H1 (cell line): ENCODE measurements at regions not wholly inside any gene's neighbourhood (a gene's known extent, or its start where the extent isn't known, plus 50 kb on each side); places are given as distances from the start of the nearest gene placed in this dataset.

Experiments
- CTCF ChIA-PET: fragments of 300-600 bp; sonication (Branson Sonifier 250); formaldehyde crosslinking; loops from one replicate; lab custom pipeline; 2021; ENCODE audit not compliant: partially characterized antibody; lab: Charles Lee
- POLR2A ChIA-PET: fragments of 300-600 bp; sonication (Branson Sonifier 250); formaldehyde crosslinking; loops from one replicate; lab custom pipeline; 2021; ENCODE audit warnings: inconsistent platforms; ENCODE audit not compliant: partially characterized antibody; lab: Charles Lee
- DNase-seq, 2 experiments: peaks; one replicate each; pipeline versions ENCODE4 v3.0.0 to v3.0.0-alpha.2; 2010 to 2022; ENCODE audit warnings: low spot score in 2 of 2, low read depth in 1 of 2, mixed read lengths in 1 of 2
- FAIRE-seq: peaks from 2 replicates; lab custom pipeline; 2011; peaks lifted over from hg19 to GRCh38; lab: Jason Lieb, UNC
- H2AFZ ChIP-seq: 2 replicates; pipeline ENCODE4 v1.8.1; 2012; ENCODE audit warnings: low read length, inconsistent platforms
- H2AK5ac ChIP-seq: 2 replicates; pipeline ENCODE4 v1.6.1; 2013; ENCODE audit warnings: low read depth, low read length
- H2BK120ac ChIP-seq: replicated peaks from 2 replicates; pipeline ENCODE3; 2013; ENCODE audit warnings: low read depth, low read length, inconsistent platforms
- H2BK12ac ChIP-seq: 2 replicates; pipeline ENCODE4 v1.6.1; 2013; ENCODE audit warnings: low read depth, low read length
- H2BK15ac ChIP-seq: 2 replicates; pipeline ENCODE4 v1.6.1; 2013; ENCODE audit warnings: low read length
- H2BK20ac ChIP-seq: 2 replicates; pipeline ENCODE4 v1.6.1; 2013; ENCODE audit warnings: low read length
- H2BK5ac ChIP-seq: 2 replicates; pipeline ENCODE4 v1.6.1; 2013; ENCODE audit warnings: low read depth, low read length
- H3K14ac ChIP-seq: 2 replicates; pipeline ENCODE4 v1.6.1; 2013; ENCODE audit warnings: inconsistent platforms; ENCODE audit not compliant: insufficient read length
- H3K18ac ChIP-seq: 2 replicates; pipeline ENCODE4 v1.6.1; 2013; ENCODE audit warnings: low read length; ENCODE audit errors: extremely low read depth
- H3K23ac ChIP-seq: 2 replicates; pipeline ENCODE4 v1.6.1; 2013; ENCODE audit warnings: inconsistent platforms; ENCODE audit not compliant: insufficient read length
- H3K23me2 ChIP-seq: 2 replicates; pipeline ENCODE4 v1.6.1; 2013; ENCODE audit warnings: low read depth, low read length
- H3K27ac ChIP-seq: 2 replicates; pipeline ENCODE4 v1.6.1; 2011; ENCODE audit warnings: low read depth, low read length, inconsistent platforms
- H3K27me3 ChIP-seq, 4 experiments: replicated peaks in 1 of 4; 1 replicate in 1 of 4; 2 replicates in 3 of 4; pipeline versions ENCODE4 v1.6.1 to v1.8.1; 2011 to 2013; ENCODE audit warnings: low read length in 3 of 4, mild to moderate bottlenecking in 3 of 4, inconsistent platforms in 2 of 4, mixed read lengths in 2 of 4, moderate library complexity in 1 of 4; ENCODE audit not compliant: control insufficient read depth in 3 of 4, insufficient read depth in 3 of 4; ENCODE audit errors: extremely low read depth in 1 of 4
- H3K36me3 ChIP-seq, 4 experiments: 2 replicates each; pipeline versions ENCODE4 v1.6.1 to v1.8.1; 2011 to 2013; ENCODE audit warnings: mild to moderate bottlenecking in 4 of 4, low read length in 3 of 4, moderate library complexity in 2 of 4, control low read depth in 1 of 4, inconsistent platforms in 1 of 4; ENCODE audit not compliant: insufficient read depth in 4 of 4, control insufficient read depth in 2 of 4
- H3K4ac ChIP-seq: replicated peaks from 2 replicates; pipeline ENCODE3; 2013; ENCODE audit warnings: low read length, low read depth, mixed read lengths, inconsistent platforms; ENCODE audit not compliant: insufficient read length
- H3K4me1 ChIP-seq, 4 experiments: replicated peaks in 1 of 4; 1 replicate in 1 of 4; 2 replicates in 3 of 4; pipeline versions ENCODE4 v1.6.1 to v1.8.1; 2011 to 2013; ENCODE audit warnings: low read length in 3 of 4, inconsistent platforms in 2 of 4, mixed read lengths in 1 of 4; ENCODE audit not compliant: insufficient read depth in 4 of 4, control insufficient read depth in 3 of 4
- H3K4me2 ChIP-seq, 2 experiments: 2 replicates each; pipeline versions ENCODE4 v1.6.1 to v1.8.1; 2011 to 2013; ENCODE audit warnings: low read depth in 2 of 2, low read length in 2 of 2, control low read depth in 1 of 2, inconsistent platforms in 1 of 2, mild to moderate bottlenecking in 1 of 2; ENCODE audit not compliant: insufficient read depth in 1 of 2
- H3K4me3 ChIP-seq, 4 experiments: fragments of 200-600, 300-600 bp in 1 of 4; sonication (generic), shearing (Covaris generic), sonication (Bioruptor Twin) in 1 of 4; 2 replicates each; pipeline versions ENCODE4 v1.5.1 to v1.8.1; 2011 to 2016; ENCODE audit warnings: low read length in 4 of 4, low read depth in 3 of 4, control low read depth in 2 of 4, inconsistent platforms in 2 of 4, mild to moderate bottlenecking in 2 of 4, mixed read lengths in 1 of 4, moderate library complexity in 1 of 4; ENCODE audit not compliant: insufficient read depth in 2 of 4; ENCODE audit errors: extremely low read depth in 1 of 4
- H3K56ac ChIP-seq: replicated peaks from 2 replicates; pipeline ENCODE3; 2013; ENCODE audit warnings: low read depth, mild to moderate bottlenecking, mixed read lengths, low read length, inconsistent platforms; ENCODE audit not compliant: insufficient read length
- H3K79me1 ChIP-seq: 2 replicates; pipeline ENCODE4 v1.6.1; 2013; ENCODE audit warnings: low read depth, low read length, control low read depth
- H3K79me2 ChIP-seq, 2 experiments: 2 replicates each; pipeline versions ENCODE4 v1.6.1 to v1.8.1; 2012 to 2013; ENCODE audit warnings: low read length in 2 of 2, mild to moderate bottlenecking in 2 of 2, inconsistent platforms in 1 of 2; ENCODE audit not compliant: insufficient read depth in 2 of 2, control insufficient read depth in 1 of 2
- H3K9ac ChIP-seq, 4 experiments: replicated peaks in 1 of 4; 1 replicate in 1 of 4; 2 replicates in 3 of 4; pipeline versions ENCODE4 v1.6.1 to v1.8.1; 2011 to 2013; ENCODE audit warnings: low read depth in 3 of 4, low read length in 3 of 4, control low read depth in 2 of 4, mild to moderate bottlenecking in 2 of 4, moderate library complexity in 2 of 4, inconsistent platforms in 1 of 4; ENCODE audit errors: extremely low read depth in 1 of 4
- H3K9me3 ChIP-seq, 2 experiments: 2 replicates each; pipeline versions ENCODE4 v1.6.1 to v1.8.1; 2012 to 2013; ENCODE audit warnings: mild to moderate bottlenecking in 2 of 2, moderate library complexity in 2 of 2, control low read depth in 1 of 2, inconsistent platforms in 1 of 2, low read depth in 1 of 2, low read length in 1 of 2, mixed read lengths in 1 of 2; ENCODE audit not compliant: insufficient read depth in 2 of 2
- H4K20me1 ChIP-seq, 2 experiments: replicated peaks in 1 of 2; 2 replicates each; pipeline versions ENCODE3 to v1.8.1; 2011 to 2013; ENCODE audit warnings: inconsistent platforms in 2 of 2, low read length in 2 of 2, mild to moderate bottlenecking in 1 of 2; ENCODE audit not compliant: insufficient read depth in 2 of 2, control insufficient read depth in 1 of 2
- H4K5ac ChIP-seq: 2 replicates; pipeline ENCODE4 v1.6.1; 2013; ENCODE audit warnings: low read length, low read depth, mixed read lengths, inconsistent platforms; ENCODE audit not compliant: insufficient read length
- H4K8ac ChIP-seq: 2 replicates; pipeline ENCODE4 v1.8.0; 2013; ENCODE audit warnings: mild to moderate bottlenecking, moderate library complexity, low read length, inconsistent platforms; ENCODE audit not compliant: insufficient read depth; ENCODE audit errors: extremely low read depth
- H4K91ac ChIP-seq: replicated peaks from 2 replicates; pipeline ENCODE3; 2013; ENCODE audit warnings: low read length, mixed read lengths, inconsistent platforms; ENCODE audit not compliant: insufficient read length
- BACH1 ChIP-seq: IDR thresholded peaks from 2 replicates; pipeline ENCODE4 v1.6.1; 2012; ENCODE audit warnings: low read length, improper control_type of control experiment
- HDAC6 ChIP-seq: IDR thresholded peaks from one replicate; pipeline ENCODE4 v1.7.1; 2012; ENCODE audit warnings: low read depth, mild to moderate bottlenecking, inconsistent platforms, low read length, moderate library complexity
- KDM4A ChIP-seq: IDR thresholded peaks from one replicate; pipeline ENCODE4 v1.7.1; 2012; ENCODE audit warnings: low read depth, mild to moderate bottlenecking, moderate library complexity, low read length, inconsistent platforms; ENCODE audit not compliant: severe bottlenecking
- MAFK ChIP-seq: IDR thresholded peaks from 2 replicates; pipeline ENCODE4 v1.6.1; 2012; ENCODE audit warnings: low read depth, mild to moderate bottlenecking, improper control_type of control experiment, low read length
- NANOG ChIP-seq: IDR thresholded peaks from 2 replicates; pipeline ENCODE4 v1.6.1; 2011; ENCODE audit warnings: low read length, low read depth, mild to moderate bottlenecking, inconsistent platforms; ENCODE audit not compliant: insufficient read depth, poor library complexity, severe bottlenecking
- TAF7 ChIP-seq: optimal IDR thresholded peaks from 2 replicates; pipeline ENCODE3; 2011; ENCODE audit warnings: low read depth, mild to moderate bottlenecking, inconsistent platforms, low read length, moderate library complexity, borderline replicate concordance
- WGBS, 2 experiments: shearing (Covaris generic) in 1 of 2; methylation state at CpG; one replicate each; pipeline versions ENCODE4 v1.1.6 to v1.1.7; 2013 to 2015; ENCODE audit warnings: low lambda C conversion rate in 2 of 2, mixed read lengths in 2 of 2, inconsistent platforms in 1 of 2, low coverage in 1 of 2, missing lambda C conversion rate in 1 of 2; ENCODE audit not compliant: insufficient replicate concordance in 2 of 2, insufficient coverage in 1 of 2, insufficient read length in 1 of 2; ENCODE audit errors: extremely low coverage in 1 of 2, missing lambda C conversion rate in 1 of 2; 5-methylcytosine and 5-hydroxymethylcytosine counted together

- Histone ChIP-seq H3K4ac (no peak overlapping the region), H4K20me1 (no peaks in the 10 kb centered on the region), H4K5ac (no peak overlapping the region), H3K4me3 (no peak overlapping the region), H3K4me2 (no peak overlapping the region), H2AFZ (no peak overlapping the region), H3K79me1 (no peaks in the 10 kb centered on the region), H2BK5ac (no peak overlapping the region), H2BK120ac (no peak overlapping the region), H3K56ac (no peak overlapping the region), H3K79me2 (no peaks in the 10 kb centered on the region), H4K8ac (no peak overlapping the region), H2BK15ac (no peak overlapping the region), H2BK12ac (no peak overlapping the region), H3K36me3 (no peaks in the 10 kb centered on the region), H3K9ac (no peak overlapping the region), H3K23me2 (no peaks in the 10 kb centered on the region), H3K27me3 (no peaks in the 10 kb centered on the region), H3K9me3 (peaks cover 0 to 15% of the 10 kb centered on the region in 2 experiments; a peak in 3 of 4 replicates), H3K14ac (no peak overlapping the region), H3K23ac (no peak overlapping the region), H3K27ac (no peak overlapping the region), H2AK5ac (no peak overlapping the region), H2BK20ac (no peak overlapping the region), H4K91ac (no peak overlapping the region), H3K4me1 (no peaks in the 10 kb centered on the region), H3K18ac (no peak overlapping the region)
- ChIA-PET CTCF (interaction anchor here (0.7 to 0.9 kb wide), 2 partner anchors 75 to 83 kb away, joined by 3 to 5 read pairs; no protein-coding TSS in a partner anchor), POLR2A (no interaction called here)
- no peak for FAIRE-seq
- 95% methylated on average over 4 of the region's 4 CpGs; no CpG with 5 or more reads in 1 of the 2 experiments for WGBS, 2 experiments
- TF ChIP-seq MAFK (no peak), BACH1 (no peak), KDM4A (no peak), HDAC6 (no peak), NANOG (no peak), TAF7 (no peak)
- DNase-seq: no peak
Measured at GRCh38 chr5:23895614-23896013, 388.2 kb downstream of the PRDM9 start.
